A549 (cell line): ENCODE measurements at regions not wholly inside any gene's neighbourhood (a gene's known extent, or its start where the extent isn't known, plus 50 kb on each side); places are given as distances from the start of the nearest gene placed in this dataset.

Experiments used
- ATAC-seq, 2 experiments: fragments of 200-7000 bp in 1 of 2; fragments of >200 bp in 1 of 2; cut with Nextera tagmentation in 1 of 2; cut with Tn5 transposase in 1 of 2; 3 replicates each; pipeline versions ENCODE4 v1.8.0 to v1.9.1; 2018 to 2020; ENCODE audit warnings: mild to moderate bottlenecking in 1 of 2, moderate library complexity in 1 of 2
- CTCF ChIA-PET: fragments of 300-600 bp; sonication (Branson Sonifier 250); formaldehyde crosslinking; extraction: SDS; loops from one replicate; lab custom pipeline; 2021; ENCODE audit warnings: antibody characterized with exemption, inconsistent platforms; lab: Yijun Ruan, JAX
- POLR2A ChIA-PET: fragments of 350-600 bp; formaldehyde crosslinking; extraction: SDS; loops from one replicate; lab custom pipeline; 2021; ENCODE audit warnings: antibody characterized with exemption, inconsistent platforms; lab: Yijun Ruan, JAX
- DNase-seq, 2 experiments: peaks; one replicate each; pipeline versions ENCODE4 v3.0.0 to v3.0.0-alpha.2; 2011 to 2016; ENCODE audit warnings: low read depth in 1 of 2, low spot score in 1 of 2
- FAIRE-seq: peaks from 2 replicates; lab custom pipeline; 2011; peaks lifted over from hg19 to GRCh38; lab: Jason Lieb, UNC
- H3K27ac ChIP-seq, 2 experiments: fragments of >200 bp; sonication (Bioruptor Twin); formaldehyde crosslinking; 3 replicates each; pipeline ENCODE4 v1.5.1; 2016 to 2017
- H3K4me1 ChIP-seq: fragments of >200 bp; sonication (Bioruptor Twin); formaldehyde crosslinking; 3 replicates; pipeline ENCODE4 v1.6.1; 2016
- H3K4me2 ChIP-seq: fragments of >200 bp; sonication (Bioruptor Twin); formaldehyde crosslinking; 3 replicates; pipeline ENCODE4 v1.6.1; 2016
- H3K4me3 ChIP-seq: fragments of >200 bp; sonication (Bioruptor Twin); formaldehyde crosslinking; 3 replicates; pipeline ENCODE4 v1.5.1; 2016
- H3K9me3 ChIP-seq: fragments of >200 bp; sonication (Bioruptor Twin); formaldehyde crosslinking; 3 replicates; pipeline ENCODE4 v1.6.1; 2016
- ATOH8 ChIP-seq: fragments of 250-450 bp; sonication (Bioruptor Pico); IDR thresholded peaks from 2 replicates; pipeline ENCODE4 v1.5.0; 2020; ENCODE audit warnings: low read depth, mild to moderate bottlenecking, moderate library complexity
- BHLHE40 ChIP-seq: IDR thresholded peaks from 2 replicates; pipeline ENCODE4 v1.6.1; 2012; ENCODE audit warnings: low read depth, low read length, inconsistent platforms
- CBX2 ChIP-seq: fragments of 200-600 bp; sonication (generic); IDR thresholded peaks from 2 replicates; pipeline ENCODE4 v1.6.1; 2016; ENCODE audit warnings: low read depth, mild to moderate bottlenecking, borderline replicate concordance
- CEBPB ChIP-seq, 2 experiments: fragments of >200 bp in 1 of 2; sonication (Bioruptor Twin) in 1 of 2; formaldehyde crosslinking in 1 of 2; IDR thresholded peaks; 2 replicates each; pipeline ENCODE4 v1.6.1; 2012 to 2016
- CTCF ChIP-seq: fragments of >200 bp; sonication (Bioruptor Twin); formaldehyde crosslinking; IDR thresholded peaks from 3 replicates; pipeline ENCODE4 v1.5.1; 2016
- E2F6 ChIP-seq: IDR thresholded peaks from 2 replicates; pipeline ENCODE4 v1.6.1; 2012; ENCODE audit warnings: low read depth, borderline replicate concordance
- EHF ChIP-seq: fragments of 250-450 bp; sonication (Bioruptor Pico); IDR thresholded peaks from 2 replicates; pipeline ENCODE4 v1.5.0; 2020; ENCODE audit warnings: mild to moderate bottlenecking
- ELK1 ChIP-seq: fragments of 150-350 bp; IDR thresholded peaks from 2 replicates; pipeline ENCODE4 v1.6.1; 2014; ENCODE audit warnings: low read depth, mild to moderate bottlenecking, low read length
- ESRRA ChIP-seq: fragments of 150-350 bp; IDR thresholded peaks from 2 replicates; pipeline ENCODE4 v1.6.1; 2014; ENCODE audit warnings: mild to moderate bottlenecking, low read length, borderline replicate concordance
- FOSB ChIP-seq: fragments of 250-450 bp; sonication (Bioruptor Pico); IDR thresholded peaks from 2 replicates; pipeline ENCODE4 v1.5.0; 2020; ENCODE audit warnings: mild to moderate bottlenecking, moderate library complexity
- FOSL2 ChIP-seq, 2 experiments: fragments of 450-650 bp in 1 of 2; fragments of >200 bp in 1 of 2; sonication (Bioruptor Twin) in 1 of 2; formaldehyde crosslinking; IDR thresholded peaks; 2 replicates each; pipeline versions ENCODE4 v1.5.0 to v1.6.1; 2016 to 2020; ENCODE audit warnings: mild to moderate bottlenecking in 1 of 2, moderate library complexity in 1 of 2
- FOXS1 ChIP-seq: fragments of 250-450 bp; sonication (Bioruptor Pico); IDR thresholded peaks from 2 replicates; pipeline ENCODE4 v1.5.0; 2020; ENCODE audit warnings: mild to moderate bottlenecking, moderate library complexity
- MAZ ChIP-seq: fragments of 150-350 bp; IDR thresholded peaks from 2 replicates; pipeline ENCODE4 v1.6.1; 2014; ENCODE audit warnings: antibody characterized with exemption, low read depth, low read length, borderline replicate concordance
- NR3C1 ChIP-seq: fragments of >200 bp; sonication (Bioruptor Twin); formaldehyde crosslinking; IDR thresholded peaks from 3 replicates; pipeline ENCODE4 v1.6.1; 2017
- PHF8 ChIP-seq: fragments of 200-600 bp; sonication (generic); IDR thresholded peaks from 2 replicates; pipeline ENCODE4 v1.6.1; 2016; ENCODE audit warnings: low read depth, mild to moderate bottlenecking, antibody characterized with exemption, moderate library complexity, borderline replicate concordance
- POLR2A ChIP-seq: IDR thresholded peaks from 2 replicates; pipeline ENCODE4 v1.6.1; 2012; ENCODE audit warnings: mild to moderate bottlenecking, low read length
- POLR2AphosphoS2 ChIP-seq: conservative IDR thresholded peaks from 2 replicates; pipeline ENCODE4 v1.6.1; 2012; ENCODE audit warnings: low read length, improper control_type of control experiment, inconsistent platforms
- RAD21 ChIP-seq, 2 experiments: fragments of >200 bp in 1 of 2; sonication (Bioruptor Twin) in 1 of 2; formaldehyde crosslinking in 1 of 2; IDR thresholded peaks in 1 of 2; conservative IDR thresholded peaks in 1 of 2; 2 replicates in 1 of 2; 3 replicates in 1 of 2; pipeline ENCODE4 v1.6.1; 2012 to 2018; ENCODE audit warnings: inconsistent platforms in 1 of 2
- RCOR1 ChIP-seq: fragments of 150-350 bp; IDR thresholded peaks from 2 replicates; pipeline ENCODE4 v1.6.1; 2014; ENCODE audit warnings: antibody characterized with exemption, low read length, low read depth
- RFX5 ChIP-seq: fragments of 450-650 bp; IDR thresholded peaks from 2 replicates; pipeline ENCODE4 v1.7.1; 2014; ENCODE audit warnings: antibody characterized with exemption, mild to moderate bottlenecking, moderate library complexity
- TP53 ChIP-seq: fragments of 250-450 bp; sonication (Bioruptor Pico); IDR thresholded peaks from 2 replicates; pipeline ENCODE4 v1.5.0; 2021; ENCODE audit warnings: mild to moderate bottlenecking, moderate library complexity
- WGBS: methylation state at CpG from one replicate; pipeline ENCODE4 v1.1.6; 2017; ENCODE audit errors: missing lambda C conversion rate; 5-methylcytosine and 5-hydroxymethylcytosine counted together

- Histone ChIP-seq H3K27ac (no peak overlapping the region), H3K4me1 (no peaks in the 10 kb centered on the region), H3K9me3 (no peaks in the 10 kb centered on the region), H3K4me3 (no peak overlapping the region), H3K4me2 (no peak overlapping the region)
- TF ChIP-seq BHLHE40 = no peak
- TF ChIP-seq ELK1 = no peak
- TF ChIP-seq CTCF = no peak
- CTCF ChIA-PET = no interaction called here
- ATAC-seq (no peak), FAIRE-seq (no peak), DNase-seq (no peak)
- POLR2A ChIA-PET = no interaction called here
- WGBS = 33% methylated on average over 5 of the region's 5 CpGs
Measured at GRCh38 chr10:54880996-54881395, 80.0 kb upstream of the PCDH15 start.

GRCh38 chr10:54869022-54869421 is 68.0 kb upstream of the PCDH15 start:
- TF ChIP-seq PHF8 (no peak), FOSL2 (IDR thresholded peaks at IDR 0.05) (no peak), FOSL2 (CRISPR knock-in tag; IDR thresholded peaks at IDR 0.05) (no peak), FOXS1 (no peak), ATOH8 (CRISPR knock-in tag) (no peak), POLR2A (no peak), RCOR1 (no peak), CTCF (no peak), EHF (CRISPR knock-in tag) (no peak), ESRRA (no peak), TP53 (CRISPR knock-in tag) (no peak), E2F6 (no peak), CBX2 (no peak), CEBPB (IDR thresholded peaks at IDR 0.05) (no peak), FOSB (CRISPR knock-in tag) (no peak), ELK1 (no peak), RAD21 (conservative IDR thresholded peaks at IDR 0.05 in 1 of 2, IDR thresholded peaks at IDR 0.05 in 1 of 2) (no peak), POLR2AphosphoS2 (no peak), MAZ (no peak), NR3C1 (no peak), RFX5 (no peak)
- TF ChIP-seq, all 56 proteins: peak for 0

More at GRCh38 chr10:54869022-54869421, 68.0 kb upstream of the PCDH15 start:
- DNase-seq (no peak), ATAC-seq (no peak), FAIRE-seq (no peak)
- H3K27ac ChIP-seq = no peak overlapping the region
- POLR2A ChIA-PET = no interaction called here
- no peak overlapping the region for H3K4me2 ChIP-seq
- H3K4me3 ChIP-seq = no peak overlapping the region
- no peaks in the 10 kb centered on the region for H3K4me1 ChIP-seq
- CTCF ChIA-PET = no interaction called here
- no peaks in the 10 kb centered on the region for H3K9me3 ChIP-seq
